UCSD-AML1 (cell line): ENCODE measurements at regions not wholly inside any gene's neighbourhood (a gene's known extent, or its start where the extent isn't known, plus 50 kb on each side); places are given as distances from the start of the nearest gene placed in this dataset.
A peak's percentile ranks its signal among the peaks of the same experiment; 100 is the strongest.
"Not testable (repeated sequence)": the region's sequence is repeated elsewhere in the genome, so short reads cannot be mapped to it uniquely, and the experiment has no call there.

Experiments
- DNase-seq: peaks from one replicate; lab custom pipeline; 2025; ENCODE audit not compliant: unreplicated experiment; lab: John Stamatoyannopoulos, UW

- no peak for DNase-seq
Observed at GRCh38 chr2:239561446-239562001, 160.7 kb upstream of the HDAC4 start.

- DNase-seq, result no peak
Observed at GRCh38 chr2:239559417-239560261, 158.8 kb upstream of the HDAC4 start.

GRCh38 chr2:239558661-239559060 is 157.8 kb upstream of the HDAC4 start:
- no peak for DNase-seq

GRCh38 chr2:239557516-239557915 is 156.7 kb upstream of the HDAC4 start:
- no peak for DNase-seq

GRCh38 chr2:239555571-239555905 is 154.7 kb upstream of the HDAC4 start:
- DNase-seq, result no peak

GRCh38 chr2:239554766-239555570 is 154.1 kb upstream of the HDAC4 start:
- DNase-seq, result no peak

- peak; percentile 24 for DNase-seq
Observed at GRCh38 chr2:239553376-239554000, 152.7 kb upstream of the HDAC4 start.

- DNase-seq, result no peak
Observed at GRCh38 chr2:239552213-239552926, 151.6 kb upstream of the HDAC4 start.

GRCh38 chr2:239551206-239551605 is 150.4 kb upstream of the HDAC4 start:
- DNase-seq, result no peak

- DNase-seq, result no peak
Observed at GRCh38 chr2:239550357-239550756, 149.5 kb upstream of the HDAC4 start.

GRCh38 chr2:239549711-239550255 is 149.0 kb upstream of the HDAC4 start:
- DNase-seq, result no peak

- DNase-seq, result no peak
Observed at GRCh38 chr2:239548965-239549595, 148.3 kb upstream of the HDAC4 start.

- no peak for DNase-seq
Observed at GRCh38 chr2:239548451-239548871, 147.6 kb upstream of the HDAC4 start.

- not testable (repeated sequence) for DNase-seq
Observed at GRCh38 chr2:239547140-239547539, 146.3 kb upstream of the HDAC4 start.

- DNase-seq, result no peak
Observed at GRCh38 chr2:239546541-239546940, 145.7 kb upstream of the HDAC4 start.

GRCh38 chr2:239545741-239546392 is 145.0 kb upstream of the HDAC4 start:
- DNase-seq, result no peak

GRCh38 chr2:239544918-239545465 is 144.2 kb upstream of the HDAC4 start:
- DNase-seq, result peak; percentile 32

- DNase-seq, result no peak
Observed at GRCh38 chr2:239544143-239544917, 143.5 kb upstream of the HDAC4 start.
